Muscle of arm (tissue), 1 donor: ENCODE measurements at regions not wholly inside any gene's neighbourhood (a gene's known extent, or its start where the extent isn't known, plus 50 kb on each side); places are given as distances from the start of the nearest gene placed in this dataset.

Experiments used
- DNase-seq: peaks from one replicate; pipeline ENCODE4 v3.0.0-alpha.2; 2013

GRCh38 chr6:121499666-121500065 is 64.2 kb downstream of the GJA1 start:
- DNase-seq = no peak

GRCh38 chr6:121503589-121503991 is 68.1 kb downstream of the GJA1 start:
- DNase-seq = no peak

GRCh38 chr6:121504227-121504626 is 68.8 kb downstream of the GJA1 start:
- no peak for DNase-seq

GRCh38 chr6:121505284-121505683 is 69.8 kb downstream of the GJA1 start:
- DNase-seq = no peak

- DNase-seq = no peak
These were observed 71.6 kb downstream of the GJA1 start for GRCh38 chr6:121506761-121507754.

- no peak for DNase-seq
These were observed 75.2 kb downstream of the GJA1 start for GRCh38 chr6:121510568-121511177.

- no peak for DNase-seq
These were observed 80.3 kb downstream of the GJA1 start for GRCh38 chr6:121515630-121516265.

- DNase-seq = no peak
These were observed 80.9 kb downstream of the GJA1 start for GRCh38 chr6:121516331-121516730.

- DNase-seq = no peak
These were observed 85.1 kb downstream of the GJA1 start for GRCh38 chr6:121520337-121521163.

- no peak for DNase-seq
These were observed 85.7 kb downstream of the GJA1 start for GRCh38 chr6:121521164-121521555.

- DNase-seq = no peak
These were observed 86.8 kb downstream of the GJA1 start for GRCh38 chr6:121522265-121522664.

GRCh38 chr6:121522771-121523386 is 87.4 kb downstream of the GJA1 start:
- DNase-seq = no peak

- no peak for DNase-seq
These were observed 88.2 kb downstream of the GJA1 start for GRCh38 chr6:121523628-121524027.

GRCh38 chr6:121526282-121526681 is 90.8 kb downstream of the GJA1 start:
- DNase-seq = no peak

- DNase-seq = no peak
These were observed 96.3 kb downstream of the GJA1 start for GRCh38 chr6:121531658-121532169.

- no peak for DNase-seq
These were observed 97.9 kb downstream of the GJA1 start for GRCh38 chr6:121533321-121533841.

- no peak for DNase-seq
These were observed 100.3 kb downstream of the GJA1 start for GRCh38 chr6:121535777-121536176.

GRCh38 chr6:121536345-121536744 is 100.9 kb downstream of the GJA1 start:
- no peak for DNase-seq

GRCh38 chr6:121539439-121539838 is 104.0 kb downstream of the GJA1 start:
- DNase-seq = no peak

GRCh38 chr6:121540210-121540609 is 104.8 kb downstream of the GJA1 start:
- no peak for DNase-seq

GRCh38 chr6:121544691-121545090 is 109.2 kb downstream of the GJA1 start:
- no peak for DNase-seq
